HepG2 (cell line): ENCODE measurements at regions not wholly inside any gene's neighbourhood (a gene's known extent, or its start where the extent isn't known, plus 50 kb on each side); places are given as distances from the start of the nearest gene placed in this dataset.

Experiments
- ATAC-seq: fragments of 200-7000 bp; cut with Tn5 transposase; 3 replicates; pipeline ENCODE4 v1.9.1; 2020; ENCODE audit warnings: mild to moderate bottlenecking, moderate library complexity
- BruUV-seq: library from RNA; stranded (reverse); fragments of 400-500 nt; replicated peaks from 2 replicates; lab custom pipeline; 2021; lab: Mats Ljungman, UMichigan
- CTCF ChIA-PET: fragments of 300-600 bp; formaldehyde crosslinking; extraction: SDS; loops from one replicate; lab custom pipeline; 2021; ENCODE audit warnings: low total read pairs, inconsistent platforms, low intra/inter-chr PET ratio; lab: Yijun Ruan, JAX
- POLR2A ChIA-PET: fragments of 350-600 bp; sonication (Branson Sonifier 250); formaldehyde crosslinking; loops from one replicate; lab custom pipeline; 2020; ENCODE audit warnings: antibody characterized with exemption, inconsistent platforms; lab: Yijun Ruan, JAX
- DNase-seq: peaks from one replicate; pipeline ENCODE4 v3.0.0-alpha.2; 2015; ENCODE audit warnings: low spot score
- FAIRE-seq: peaks from 3 replicates; lab custom pipeline; 2011; peaks lifted over from hg19 to GRCh38; lab: Jason Lieb, UNC
- H2AFZ ChIP-seq: one replicate; pipeline ENCODE4 v1.6.1; 2011; ENCODE audit warnings: low read length, inconsistent platforms
- H3K27ac ChIP-seq: fragments of 300-600 bp; 3 replicates; pipeline ENCODE4 v1.8.0; 2011; ENCODE audit warnings: mixed run types, mild to moderate bottlenecking, mixed read lengths, low read length, inconsistent platforms; ENCODE audit not compliant: insufficient read depth; ENCODE audit errors: extremely low read length
- H3K27me3 ChIP-seq, 2 experiments: fragments of 200-600 bp in 1 of 2; 2 replicates in 1 of 2; 3 replicates in 1 of 2; pipeline versions ENCODE4 v1.6.0 to v1.8.0; 2011; ENCODE audit warnings: low read length in 2 of 2, mild to moderate bottlenecking in 2 of 2, moderate library complexity in 2 of 2, inconsistent platforms in 1 of 2; ENCODE audit not compliant: insufficient read depth in 2 of 2, control insufficient read depth in 1 of 2
- H3K36me3 ChIP-seq, 2 experiments: fragments of 200-600 bp in 1 of 2; replicated peaks in 1 of 2; 2 replicates in 1 of 2; 3 replicates in 1 of 2; pipeline versions ENCODE4 v1.5.1 to v1.8.0; 2011; ENCODE audit warnings: low read length in 2 of 2, inconsistent platforms in 1 of 2; ENCODE audit not compliant: insufficient read depth in 2 of 2, control insufficient read depth in 1 of 2
- H3K4me1 ChIP-seq: 2 replicates; pipeline ENCODE4 v1.5.1; 2012; ENCODE audit warnings: low read length, inconsistent platforms; ENCODE audit not compliant: insufficient read depth
- H3K4me2 ChIP-seq: 2 replicates; pipeline ENCODE4 v1.6.0; 2011; ENCODE audit warnings: low read depth, low read length, inconsistent platforms
- H3K4me3 ChIP-seq, 3 experiments: fragments of 200-600 bp in 1 of 3; sonication (generic), shearing (Covaris generic) in 1 of 3; replicated peaks in 1 of 3; 2 replicates each; pipeline ENCODE4 v1.5.1; 2011 to 2016; ENCODE audit warnings: low read length in 3 of 3, inconsistent platforms in 2 of 3, low read depth in 2 of 3, mild to moderate bottlenecking in 2 of 3, control low read depth in 1 of 3, mixed read lengths in 1 of 3; ENCODE audit not compliant: insufficient read depth in 1 of 3
- H3K79me2 ChIP-seq: one replicate; pipeline ENCODE4 v1.6.1; 2011; ENCODE audit warnings: low read length, inconsistent platforms; ENCODE audit not compliant: insufficient read depth
- H3K9ac ChIP-seq: 2 replicates; pipeline ENCODE4 v1.6.0; 2011; ENCODE audit warnings: mild to moderate bottlenecking, low read depth, low read length, inconsistent platforms; ENCODE audit not compliant: insufficient read depth
- H3K9me3 ChIP-seq: 2 replicates; pipeline ENCODE4 v1.5.1; 2012; ENCODE audit warnings: mild to moderate bottlenecking, low read length
- H4K20me1 ChIP-seq: 2 replicates; pipeline ENCODE4 v1.6.0; 2011; ENCODE audit warnings: inconsistent platforms, mild to moderate bottlenecking, low read length, moderate library complexity; ENCODE audit not compliant: insufficient read depth
- FOXP1 ChIP-seq, 2 experiments: fragments of 450-650 bp in 1 of 2; IDR thresholded peaks; 2 replicates each; pipeline ENCODE4 v1.6.1; 2017 to 2018; ENCODE audit warnings: antibody characterized with exemption in 1 of 2
- HOXA5 ChIP-seq: sonication (generic); formaldehyde crosslinking; IDR thresholded peaks from 2 replicates; pipeline ENCODE4 v1.4.0; 2020; ENCODE audit warnings: missing genetic modification reagents
- KDM4B ChIP-seq: sonication (generic); formaldehyde crosslinking; IDR thresholded peaks from 2 replicates; pipeline ENCODE4 v1.4.0; 2020; ENCODE audit warnings: missing genetic modification reagents
- KLF16 ChIP-seq, 2 experiments: sonication (generic) in 1 of 2; formaldehyde crosslinking in 1 of 2; IDR thresholded peaks; 2 replicates each; pipeline versions ENCODE4 v1.6.1 to v1.8.0; 2016 to 2023; ENCODE audit warnings: missing genetic modification reagents in 2 of 2, missing compliant biosample characterization in 1 of 2
- MAZ ChIP-seq, 2 experiments: sonication (generic) in 1 of 2; formaldehyde crosslinking in 1 of 2; IDR thresholded peaks; 2 replicates each; pipeline versions ENCODE4 v1.5.0 to v1.6.1; 2012 to 2020; ENCODE audit warnings: low read depth in 2 of 2, mild to moderate bottlenecking in 2 of 2, borderline replicate concordance in 1 of 2, improper control_type of control experiment in 1 of 2, low read length in 1 of 2, missing genetic modification reagents in 1 of 2, moderate library complexity in 1 of 2
- RFX1 ChIP-seq: fragments of 450-650 bp; IDR thresholded peaks from 2 replicates; pipeline ENCODE4 v1.6.1; 2017
- TRIM24 ChIP-seq: sonication (generic); formaldehyde crosslinking; IDR thresholded peaks from 2 replicates; pipeline ENCODE4 v1.8.0; 2022; ENCODE audit warnings: mild to moderate bottlenecking, missing genetic modification reagents
- ZFP36 ChIP-seq: fragments of 150-350 bp; IDR thresholded peaks from 2 replicates; pipeline ENCODE4 v1.6.1; 2018; ENCODE audit warnings: borderline replicate concordance, low read length, low read depth; ENCODE audit not compliant: partially characterized antibody
- ZNF235 ChIP-seq: sonication (generic); formaldehyde crosslinking; IDR thresholded peaks from 2 replicates; pipeline ENCODE4 v1.8.1; 2023; ENCODE audit warnings: mild to moderate bottlenecking, missing genetic modification reagents, borderline replicate concordance
- ZNF615 ChIP-seq: sonication (generic); formaldehyde crosslinking; IDR thresholded peaks from 2 replicates; pipeline ENCODE4 v1.5.0; 2020; ENCODE audit warnings: mild to moderate bottlenecking, missing genetic modification reagents, borderline replicate concordance
- WGBS: methylation state at CpG from one replicate; pipeline ENCODE4 v1.1.6; 2017; ENCODE audit warnings: low lambda C conversion rate; 5-methylcytosine and 5-hydroxymethylcytosine counted together
- in situ Hi-C: cut with HindIII; loops from 2 replicates; pipeline ENCODE4 v1.10.0; 2017; ENCODE audit warnings: low pct_unique_long_range_greater_than_20kb; ENCODE audit not compliant: extremely low pct_ligation_motif_present
- intact Hi-C: fragments of 100-400 bp; cut with micrococcal nuclease; formaldehyde crosslinking; loops from one replicate; pipeline ENCODE4 v1.10.0; 2022; ENCODE audit not compliant: unreplicated experiment
- TF ChIP-seq, protein P1 (sequence below): sonication (generic); formaldehyde crosslinking; IDR thresholded peaks from 2 replicates; pipeline ENCODE4 v1.4.0; 2020; ENCODE audit warnings: mild to moderate bottlenecking, missing genetic modification reagents
- TF ChIP-seq, protein P2 (sequence below): sonication (generic); formaldehyde crosslinking; IDR thresholded peaks from 2 replicates; pipeline ENCODE4 v1.4.0; 2020; ENCODE audit warnings: low read depth, missing genetic modification reagents
- TF ChIP-seq, protein P3 (sequence below): sonication (generic); formaldehyde crosslinking; IDR thresholded peaks from 2 replicates; pipeline ENCODE4 v1.4.0; 2020; ENCODE audit warnings: missing genetic modification reagents
- TF ChIP-seq, protein P4 (sequence below): sonication (generic); formaldehyde crosslinking; IDR thresholded peaks from 2 replicates; pipeline ENCODE4 v1.5.1; 2020; ENCODE audit warnings: missing genetic modification reagents, mild to moderate bottlenecking, borderline replicate concordance
- TF ChIP-seq, protein P5 (sequence below): sonication (generic); formaldehyde crosslinking; IDR thresholded peaks from 2 replicates; pipeline ENCODE4 v1.8.0; 2022; ENCODE audit warnings: mild to moderate bottlenecking, missing genetic modification reagents, moderate library complexity

DNA sequence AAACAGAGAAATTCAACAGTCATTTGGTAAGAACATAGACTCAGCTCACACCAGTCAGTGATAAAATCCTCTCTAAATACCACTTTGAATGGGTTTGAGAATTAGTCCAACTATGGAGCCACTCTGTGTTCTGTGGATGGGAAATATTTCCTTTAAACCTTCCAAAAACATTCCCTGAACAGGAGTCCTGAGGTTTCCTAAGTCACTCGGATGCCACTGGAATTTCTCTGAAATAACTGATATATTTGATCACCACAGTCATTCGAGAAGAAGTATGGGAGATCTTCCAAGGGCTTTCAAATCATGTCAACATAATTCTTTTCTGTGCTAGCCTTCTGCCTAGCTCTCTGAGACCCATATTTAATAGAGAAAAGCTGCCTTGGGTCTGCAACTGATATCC is 958.6 kb downstream of the STIM2 start:
- Histone ChIP-seq H3K79me2 (no peaks in the 10 kb centered on the region), H3K36me3 (no peaks in the 10 kb centered on the region), H2AFZ (no peak overlapping the region), H3K9me3 (peaks cover 30% of the 10 kb centered on the region), H3K27ac (no peak overlapping the region), H3K9ac (no peak overlapping the region), H3K4me3 (no peak overlapping the region), H3K27me3 (no peaks in the 10 kb centered on the region), H4K20me1 (no peaks in the 10 kb centered on the region), H3K4me1 (no peaks in the 10 kb centered on the region), H3K4me2 (no peak overlapping the region)
- in situ Hi-C loops, result no loop called here
- no peak for DNase-seq
- no peak for FAIRE-seq
- WGBS, result 0% methylated on average over 2 of the region's 2 CpGs
- ChIA-PET CTCF (no interaction called here), POLR2A (no interaction called here)
- ATAC-seq, result no peak
- BruUV-seq, result no TSS peak
- intact Hi-C loops, result no loop called here
- no peak for TF ChIP-seq HOXA5 (CRISPR knock-in tag)
- TF ChIP-seq, protein P1, sequence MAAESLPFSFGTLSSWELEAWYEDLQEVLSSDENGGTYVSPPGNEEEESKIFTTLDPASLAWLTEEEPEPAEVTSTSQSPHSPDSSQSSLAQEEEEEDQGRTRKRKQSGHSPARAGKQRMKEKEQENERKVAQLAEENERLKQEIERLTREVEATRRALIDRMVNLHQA (CRISPR knock-in tag), result no peak
- no peak for TF ChIP-seq KDM4B
- TF ChIP-seq FOXP1 (IDR thresholded peaks at IDR 0.05), result no peak
- no peak for TF ChIP-seq FOXP1 (CRISPR knock-in tag; IDR thresholded peaks at IDR 0.05)
- TF ChIP-seq RFX1, result no peak
- TF ChIP-seq, protein P2, sequence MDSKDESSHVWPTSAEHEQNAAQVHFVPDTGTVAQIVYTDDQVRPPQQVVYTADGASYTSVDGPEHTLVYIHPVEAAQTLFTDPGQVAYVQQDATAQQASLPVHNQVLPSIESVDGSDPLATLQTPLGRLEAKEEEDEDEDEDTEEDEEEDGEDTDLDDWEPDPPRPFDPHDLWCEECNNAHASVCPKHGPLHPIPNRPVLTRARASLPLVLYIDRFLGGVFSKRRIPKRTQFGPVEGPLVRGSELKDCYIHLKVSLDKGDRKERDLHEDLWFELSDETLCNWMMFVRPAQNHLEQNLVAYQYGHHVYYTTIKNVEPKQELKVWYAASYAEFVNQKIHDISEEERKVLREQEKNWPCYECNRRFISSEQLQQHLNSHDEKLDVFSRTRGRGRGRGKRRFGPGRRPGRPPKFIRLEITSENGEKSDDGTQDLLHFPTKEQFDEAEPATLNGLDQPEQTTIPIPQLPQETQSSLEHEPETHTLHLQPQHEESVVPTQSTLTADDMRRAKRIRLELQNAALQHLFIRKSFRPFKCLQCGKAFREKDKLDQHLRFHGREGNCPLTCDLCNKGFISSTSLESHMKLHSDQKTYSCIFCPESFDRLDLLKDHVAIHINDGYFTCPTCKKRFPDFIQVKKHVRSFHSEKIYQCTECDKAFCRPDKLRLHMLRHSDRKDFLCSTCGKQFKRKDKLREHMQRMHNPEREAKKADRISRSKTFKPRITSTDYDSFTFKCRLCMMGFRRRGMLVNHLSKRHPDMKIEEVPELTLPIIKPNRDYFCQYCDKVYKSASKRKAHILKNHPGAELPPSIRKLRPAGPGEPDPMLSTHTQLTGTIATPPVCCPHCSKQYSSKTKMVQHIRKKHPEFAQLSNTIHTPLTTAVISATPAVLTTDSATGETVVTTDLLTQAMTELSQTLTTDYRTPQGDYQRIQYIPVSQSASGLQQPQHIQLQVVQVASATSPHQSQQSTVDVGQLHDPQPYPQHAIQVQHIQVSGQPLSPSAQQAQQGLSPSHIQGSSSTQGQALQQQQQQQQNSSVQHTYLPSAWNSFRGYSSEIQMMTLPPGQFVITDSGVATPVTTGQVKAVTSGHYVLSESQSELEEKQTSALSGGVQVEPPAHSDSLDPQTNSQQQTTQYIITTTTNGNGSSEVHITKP (CRISPR knock-in tag), result no peak
- no peak for TF ChIP-seq ZNF235 (CRISPR knock-in tag)
- TF ChIP-seq KLF16 (CRISPR knock-in tag; IDR thresholded peaks at IDR 0.05), result no peak
- TF ChIP-seq, protein P3, sequence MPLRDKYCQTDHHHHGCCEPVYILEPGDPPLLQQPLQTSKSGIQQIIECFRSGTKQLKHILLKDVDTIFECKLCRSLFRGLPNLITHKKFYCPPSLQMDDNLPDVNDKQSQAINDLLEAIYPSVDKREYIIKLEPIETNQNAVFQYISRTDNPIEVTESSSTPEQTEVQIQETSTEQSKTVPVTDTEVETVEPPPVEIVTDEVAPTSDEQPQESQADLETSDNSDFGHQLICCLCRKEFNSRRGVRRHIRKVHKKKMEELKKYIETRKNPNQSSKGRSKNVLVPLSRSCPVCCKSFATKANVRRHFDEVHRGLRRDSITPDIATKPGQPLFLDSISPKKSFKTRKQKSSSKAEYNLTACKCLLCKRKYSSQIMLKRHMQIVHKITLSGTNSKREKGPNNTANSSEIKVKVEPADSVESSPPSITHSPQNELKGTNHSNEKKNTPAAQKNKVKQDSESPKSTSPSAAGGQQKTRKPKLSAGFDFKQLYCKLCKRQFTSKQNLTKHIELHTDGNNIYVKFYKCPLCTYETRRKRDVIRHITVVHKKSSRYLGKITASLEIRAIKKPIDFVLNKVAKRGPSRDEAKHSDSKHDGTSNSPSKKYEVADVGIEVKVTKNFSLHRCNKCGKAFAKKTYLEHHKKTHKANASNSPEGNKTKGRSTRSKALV, result no peak
- no peak for TF ChIP-seq ZFP36
- TF ChIP-seq ZNF615 (CRISPR knock-in tag), result no peak
- TF ChIP-seq MAZ (IDR thresholded peaks at IDR 0.05; ENCODE audit: borderline replicate concordance, low read depth, low read length), result no peak
- no peak for TF ChIP-seq MAZ (CRISPR knock-in tag; IDR thresholded peaks at IDR 0.05; ENCODE audit: low read depth)
- TF ChIP-seq, protein P4, sequence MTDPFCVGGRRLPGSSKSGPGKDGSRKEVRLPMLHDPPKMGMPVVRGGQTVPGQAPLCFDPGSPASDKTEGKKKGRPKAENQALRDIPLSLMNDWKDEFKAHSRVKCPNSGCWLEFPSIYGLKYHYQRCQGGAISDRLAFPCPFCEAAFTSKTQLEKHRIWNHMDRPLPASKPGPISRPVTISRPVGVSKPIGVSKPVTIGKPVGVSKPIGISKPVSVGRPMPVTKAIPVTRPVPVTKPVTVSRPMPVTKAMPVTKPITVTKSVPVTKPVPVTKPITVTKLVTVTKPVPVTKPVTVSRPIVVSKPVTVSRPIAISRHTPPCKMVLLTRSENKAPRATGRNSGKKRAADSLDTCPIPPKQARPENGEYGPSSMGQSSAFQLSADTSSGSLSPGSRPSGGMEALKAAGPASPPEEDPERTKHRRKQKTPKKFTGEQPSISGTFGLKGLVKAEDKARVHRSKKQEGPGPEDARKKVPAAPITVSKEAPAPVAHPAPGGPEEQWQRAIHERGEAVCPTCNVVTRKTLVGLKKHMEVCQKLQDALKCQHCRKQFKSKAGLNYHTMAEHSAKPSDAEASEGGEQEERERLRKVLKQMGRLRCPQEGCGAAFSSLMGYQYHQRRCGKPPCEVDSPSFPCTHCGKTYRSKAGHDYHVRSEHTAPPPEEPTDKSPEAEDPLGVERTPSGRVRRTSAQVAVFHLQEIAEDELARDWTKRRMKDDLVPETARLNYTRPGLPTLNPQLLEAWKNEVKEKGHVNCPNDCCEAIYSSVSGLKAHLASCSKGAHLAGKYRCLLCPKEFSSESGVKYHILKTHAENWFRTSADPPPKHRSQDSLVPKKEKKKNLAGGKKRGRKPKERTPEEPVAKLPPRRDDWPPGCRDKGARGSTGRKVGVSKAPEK (CRISPR knock-in tag), result no peak
- no peak for TF ChIP-seq TRIM24
- TF ChIP-seq, protein P5, sequence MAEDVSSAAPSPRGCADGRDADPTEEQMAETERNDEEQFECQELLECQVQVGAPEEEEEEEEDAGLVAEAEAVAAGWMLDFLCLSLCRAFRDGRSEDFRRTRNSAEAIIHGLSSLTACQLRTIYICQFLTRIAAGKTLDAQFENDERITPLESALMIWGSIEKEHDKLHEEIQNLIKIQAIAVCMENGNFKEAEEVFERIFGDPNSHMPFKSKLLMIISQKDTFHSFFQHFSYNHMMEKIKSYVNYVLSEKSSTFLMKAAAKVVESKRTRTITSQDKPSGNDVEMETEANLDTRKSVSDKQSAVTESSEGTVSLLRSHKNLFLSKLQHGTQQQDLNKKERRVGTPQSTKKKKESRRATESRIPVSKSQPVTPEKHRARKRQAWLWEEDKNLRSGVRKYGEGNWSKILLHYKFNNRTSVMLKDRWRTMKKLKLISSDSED (CRISPR knock-in tag), result no peak
